ENCODE measurements at regions not wholly inside any gene's neighbourhood (a gene's known extent, or its start where the extent isn't known, plus 50 kb on each side); places are given as distances from the start of the nearest gene placed in this dataset.
"Not testable (repeated sequence)": the region's sequence is repeated elsewhere in the genome, so short reads cannot be mapped to it uniquely, and the experiment has no call there.

GRCh38 chr10:27344568-27345454 is 104.2 kb upstream of the ACBD5 start:
- DNase-seq: no peak

- DNase-seq: no peak
Observed at GRCh38 chr10:27341001-27341400, 100.4 kb upstream of the ACBD5 start.

GRCh38 chr10:27335246-27335645 is 94.6 kb upstream of the ACBD5 start:
- DNase-seq: not testable (repeated sequence)

- DNase-seq: no peak
Observed at GRCh38 chr10:27330074-27330473, 89.5 kb upstream of the ACBD5 start.

- DNase-seq: no peak
Observed at GRCh38 chr10:27328946-27329345, 88.3 kb upstream of the ACBD5 start.

- DNase-seq: not testable (repeated sequence)
Observed at GRCh38 chr10:27326748-27327147, 86.2 kb upstream of the ACBD5 start.

- peak in 1 of 5 experiments; percentile 25 for DNase-seq
Observed at GRCh38 chr10:27319752-27320431, 79.3 kb upstream of the ACBD5 start.

GRCh38 chr10:27319139-27319538 is 78.5 kb upstream of the ACBD5 start:
- not testable (repeated sequence) for DNase-seq

- peak in 1 of 5 experiments; percentile 32 for DNase-seq
Observed at GRCh38 chr10:27315082-27315481, 74.5 kb upstream of the ACBD5 start.

GRCh38 chr10:27313586-27313985 is 73.0 kb upstream of the ACBD5 start:
- DNase-seq: not testable (repeated sequence)

GRCh38 chr10:27312854-27313253 is 72.3 kb upstream of the ACBD5 start:
- DNase-seq: peak in 1 of 5 experiments; percentile 43

- not testable (repeated sequence) for DNase-seq
Observed at GRCh38 chr10:27311809-27312208, 71.2 kb upstream of the ACBD5 start.

GRCh38 chr10:27298522-27298850 is 57.9 kb upstream of the ACBD5 start:
- DNase-seq: not testable (repeated sequence)

- DNase-seq: no peak
Observed at GRCh38 chr10:27297844-27298521, 57.4 kb upstream of the ACBD5 start.

- DNase-seq: not testable (repeated sequence)
Observed at GRCh38 chr10:27296285-27296684, 55.7 kb upstream of the ACBD5 start.

- DNase-seq: not testable (repeated sequence)
Observed at GRCh38 chr10:27291253-27291895, 50.8 kb upstream of the ACBD5 start.

Data from T-helper 2 cell (primary cell).